HS-5 (cell line): ENCODE measurements at regions not wholly inside any gene's neighbourhood (a gene's known extent, or its start where the extent isn't known, plus 50 kb on each side); places are given as distances from the start of the nearest gene placed in this dataset.

ENCODE experiments used
- DNase-seq: peaks from one replicate; pipeline ENCODE4 v3.0.0-alpha.2; 2012; ENCODE audit warnings: low read depth

GRCh38 chr18:44229693-44230108, 451.0 kb upstream of the SETBP1 start:
- no peak for DNase-seq

- no peak for DNase-seq
Measured at GRCh38 chr18:44231936-44232335, 448.8 kb upstream of the SETBP1 start.

GRCh38 chr18:44232500-44232899, 448.2 kb upstream of the SETBP1 start:
- no peak for DNase-seq

GRCh38 chr18:44238454-44238853, 442.2 kb upstream of the SETBP1 start:
- DNase-seq: peak; percentile 8

GRCh38 chr18:44238911-44239310, 441.8 kb upstream of the SETBP1 start:
- no peak for DNase-seq

- no peak for DNase-seq
Measured at GRCh38 chr18:44241020-44241419, 439.7 kb upstream of the SETBP1 start.

GRCh38 chr18:44245019-44245418, 435.7 kb upstream of the SETBP1 start:
- DNase-seq: no peak

GRCh38 chr18:44246001-44246400, 434.7 kb upstream of the SETBP1 start:
- no peak for DNase-seq

GRCh38 chr18:44258086-44258485, 422.6 kb upstream of the SETBP1 start:
- DNase-seq: no peak

- DNase-seq: no peak
Measured at GRCh38 chr18:44258576-44258975, 422.1 kb upstream of the SETBP1 start.

GRCh38 chr18:44259610-44260009, 421.1 kb upstream of the SETBP1 start:
- no peak for DNase-seq

GRCh38 chr18:44265437-44265836, 415.3 kb upstream of the SETBP1 start:
- no peak for DNase-seq

GRCh38 chr18:44273298-44273697, 407.4 kb upstream of the SETBP1 start:
- DNase-seq: no peak

- DNase-seq: no peak
Measured at GRCh38 chr18:44280479-44280878, 400.2 kb upstream of the SETBP1 start.

- DNase-seq: no peak
Measured at GRCh38 chr18:44286049-44286448, 394.6 kb upstream of the SETBP1 start.

- no peak for DNase-seq
Measured at GRCh38 chr18:44290366-44290977, 390.2 kb upstream of the SETBP1 start.

GRCh38 chr18:44298566-44298965, 382.1 kb upstream of the SETBP1 start:
- DNase-seq: no peak

- DNase-seq: peak; percentile 33
Measured at GRCh38 chr18:44309185-44309584, 371.5 kb upstream of the SETBP1 start.

GRCh38 chr18:44320619-44321460, 359.8 kb upstream of the SETBP1 start:
- no peak for DNase-seq

GRCh38 chr18:44321868-44322590, 358.7 kb upstream of the SETBP1 start:
- no peak for DNase-seq

- no peak for DNase-seq
Measured at GRCh38 chr18:44323125-44323524, 357.6 kb upstream of the SETBP1 start.

- DNase-seq: no peak
Measured at GRCh38 chr18:44324361-44324760, 356.3 kb upstream of the SETBP1 start.
